NCI-H128 (cell line): ENCODE measurements at regions not wholly inside any gene's neighbourhood (a gene's known extent, or its start where the extent isn't known, plus 50 kb on each side); places are given as distances from the start of the nearest gene placed in this dataset.
A peak's percentile ranks its signal among the peaks of the same experiment; 100 is the strongest.
"Not testable (repeated sequence)": the region's sequence is repeated elsewhere in the genome, so short reads cannot be mapped to it uniquely, and the experiment has no call there.

Experiments used
- DNase-seq: peaks from one replicate; lab custom pipeline; 2025; ENCODE audit not compliant: unreplicated experiment; lab: John Stamatoyannopoulos, UW

DNA sequence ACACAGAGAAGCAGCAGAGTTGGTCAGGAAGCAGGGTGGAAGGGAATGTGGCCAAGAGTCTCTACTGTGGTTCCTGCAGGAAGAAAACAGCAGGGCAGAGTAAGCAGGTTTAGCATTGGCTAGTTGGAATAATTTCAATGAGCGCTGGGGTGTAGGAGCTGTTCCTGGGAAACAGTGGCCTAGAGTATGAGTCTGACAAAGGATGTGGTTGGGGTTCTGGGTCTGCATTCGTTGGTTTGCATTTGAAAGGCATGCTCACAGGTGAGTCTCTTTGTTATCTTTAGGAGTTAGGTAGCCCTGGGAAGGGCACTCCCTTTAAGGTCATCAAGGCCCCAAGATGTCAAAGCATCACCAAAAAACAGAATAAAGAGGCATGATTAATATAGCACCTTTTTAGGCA, 911.6 kb upstream of the SLC35B3 start:
- no peak for DNase-seq

DNA sequence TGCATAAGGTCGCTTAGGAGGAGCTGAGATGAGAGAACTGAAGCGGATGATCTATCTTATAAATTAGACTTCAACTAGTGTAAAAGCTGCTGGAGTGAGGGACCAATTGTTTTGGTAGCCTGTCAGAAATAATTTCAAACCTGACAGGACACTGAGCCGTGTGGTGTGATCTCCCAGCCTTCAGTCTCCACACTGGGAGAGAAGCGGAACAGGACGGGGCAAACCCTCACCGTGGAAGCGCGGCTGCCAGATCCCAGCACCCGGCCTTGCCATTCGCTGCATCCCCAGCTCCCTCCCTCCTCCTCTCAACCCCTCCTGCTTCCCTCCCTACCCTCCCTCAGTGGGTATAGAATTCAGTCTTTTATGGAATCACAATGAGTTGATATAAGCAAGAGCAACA, 900.1 kb upstream of the SLC35B3 start:
- no peak for DNase-seq

GRCh38 chr6:9334979-9335378, 899.6 kb upstream of the SLC35B3 start:
- DNase-seq = no peak

DNA sequence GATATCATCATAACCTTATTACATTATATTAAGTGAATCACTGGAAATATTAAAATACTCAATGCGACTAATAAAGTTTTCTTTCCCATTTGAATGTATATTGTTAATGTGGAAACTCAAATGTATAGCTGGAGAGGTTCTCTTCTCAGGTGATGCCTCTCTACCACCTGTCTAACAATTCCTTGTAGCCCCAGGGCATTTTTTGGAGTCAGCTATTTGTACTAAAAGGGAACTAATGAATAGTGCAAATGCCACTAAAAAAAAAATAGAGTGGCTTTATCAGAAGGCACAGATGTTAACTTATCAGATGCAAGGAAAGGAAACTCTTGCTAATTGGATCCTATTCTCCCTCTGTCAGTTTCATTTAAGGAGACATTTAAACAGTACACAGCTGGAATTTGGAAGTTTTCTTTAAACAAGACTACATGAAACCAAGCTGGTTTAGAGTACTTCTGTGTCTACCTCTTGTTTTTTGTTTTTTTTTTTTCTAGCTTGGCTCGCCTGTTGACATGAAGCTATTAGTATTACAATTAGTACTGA, 897.0 kb upstream of the SLC35B3 start:
- no peak for DNase-seq

DNA sequence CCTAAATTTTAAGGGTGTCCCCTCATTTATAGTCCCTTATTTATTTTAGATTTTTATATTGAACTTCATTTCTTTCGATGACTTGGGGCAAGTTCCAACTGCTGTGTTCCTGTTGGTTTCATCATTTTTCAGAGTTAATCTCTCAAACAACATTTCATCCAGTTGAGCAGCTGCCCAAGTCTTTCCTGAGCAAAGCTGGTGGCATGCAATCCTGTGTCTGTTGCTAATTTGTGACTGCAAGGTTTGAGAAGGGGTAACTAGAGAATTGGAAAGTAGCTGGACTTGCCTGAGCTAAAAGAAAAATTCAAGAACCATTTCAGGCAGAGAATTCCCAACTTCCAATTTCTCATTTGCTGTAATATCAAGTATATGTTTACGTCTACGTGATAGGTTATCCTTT, 881.5 kb upstream of the SLC35B3 start:
- DNase-seq = no peak

GRCh38 chr6:9315966-9316650, 880.8 kb upstream of the SLC35B3 start:
- no peak for DNase-seq

GRCh38 chr6:9308284-9308683, 872.9 kb upstream of the SLC35B3 start:
- DNase-seq = no peak

DNA sequence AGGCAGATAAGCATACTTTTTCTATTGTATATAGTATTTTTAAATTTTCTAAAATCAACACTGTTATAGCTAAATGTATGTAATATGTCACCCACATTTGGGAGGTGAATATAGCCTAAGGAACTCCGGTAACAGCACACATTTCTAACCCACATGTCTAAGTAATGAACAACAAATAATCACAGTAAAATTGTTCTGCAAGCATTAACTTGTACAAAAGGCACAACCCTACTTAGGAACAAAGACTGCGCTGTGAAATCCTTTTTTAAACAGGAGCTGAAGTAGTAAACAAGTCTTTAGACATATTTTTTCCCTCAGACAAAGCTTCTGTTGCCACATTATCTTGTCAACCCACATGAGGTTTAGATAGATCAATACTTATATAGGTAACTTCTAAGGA, 872.4 kb upstream of the SLC35B3 start:
- no peak for DNase-seq

DNA sequence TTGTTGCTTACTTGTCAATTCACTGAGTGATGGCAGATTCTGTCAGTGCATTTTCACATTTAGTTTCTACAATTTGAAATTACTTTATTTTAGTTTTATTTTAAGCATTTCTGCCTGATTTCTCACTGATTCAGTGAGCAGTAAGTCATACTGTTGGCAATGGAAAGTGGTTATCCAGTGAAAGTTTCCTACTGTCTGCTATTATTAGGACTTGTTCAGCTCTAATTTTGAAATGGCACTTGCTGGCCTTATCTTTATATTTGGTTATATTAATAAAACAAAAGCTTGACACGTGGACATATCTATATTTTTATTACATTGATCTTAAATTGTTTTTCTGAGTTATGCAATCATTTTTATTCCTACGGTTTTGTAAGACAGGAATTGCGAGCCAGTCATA, 871.8 kb upstream of the SLC35B3 start:
- no peak for DNase-seq

DNA sequence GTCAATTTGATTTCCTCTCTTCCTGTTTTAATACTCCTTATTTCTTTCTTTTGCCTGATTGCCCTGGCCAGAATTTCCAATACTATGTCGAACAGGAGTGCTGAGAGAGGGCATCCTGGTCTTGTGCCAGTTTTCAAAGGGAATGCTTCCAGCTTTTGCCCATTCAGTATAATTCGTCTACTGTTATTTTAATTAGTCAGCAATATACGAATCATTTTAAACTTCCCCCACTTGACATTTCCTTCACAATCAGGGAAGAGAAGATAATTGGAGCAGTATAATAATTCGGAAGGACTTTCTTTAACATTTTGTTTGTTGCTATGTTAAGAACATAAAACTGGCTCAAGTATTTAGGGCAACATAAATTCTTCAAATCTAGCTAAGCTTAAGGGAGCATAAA, 860.3 kb upstream of the SLC35B3 start:
- DNase-seq = no peak

- no peak for DNase-seq
Measured at GRCh38 chr6:9292975-9293374, 857.6 kb upstream of the SLC35B3 start.

DNA sequence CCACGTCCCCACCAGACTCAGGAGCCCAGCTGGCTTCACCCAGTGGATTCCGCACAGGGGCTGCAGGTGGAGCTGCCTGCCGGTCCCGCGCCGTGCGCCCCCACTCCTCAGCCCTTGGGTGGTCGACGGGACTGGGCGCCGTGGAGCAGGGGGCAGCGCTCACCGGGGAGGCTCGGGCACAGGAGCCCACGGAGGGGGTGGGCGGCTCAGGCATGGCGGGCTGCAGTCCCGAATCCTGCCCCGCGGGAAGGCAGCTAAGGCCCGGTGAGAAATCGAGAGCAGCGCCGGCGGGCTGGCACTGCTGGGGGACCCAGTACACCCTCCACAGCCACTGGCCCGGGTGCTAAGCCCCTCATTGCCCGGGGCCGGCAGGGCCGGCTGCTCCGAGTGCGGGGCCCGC, 855.0 kb upstream of the SLC35B3 start:
- DNase-seq = not testable (repeated sequence)

DNA sequence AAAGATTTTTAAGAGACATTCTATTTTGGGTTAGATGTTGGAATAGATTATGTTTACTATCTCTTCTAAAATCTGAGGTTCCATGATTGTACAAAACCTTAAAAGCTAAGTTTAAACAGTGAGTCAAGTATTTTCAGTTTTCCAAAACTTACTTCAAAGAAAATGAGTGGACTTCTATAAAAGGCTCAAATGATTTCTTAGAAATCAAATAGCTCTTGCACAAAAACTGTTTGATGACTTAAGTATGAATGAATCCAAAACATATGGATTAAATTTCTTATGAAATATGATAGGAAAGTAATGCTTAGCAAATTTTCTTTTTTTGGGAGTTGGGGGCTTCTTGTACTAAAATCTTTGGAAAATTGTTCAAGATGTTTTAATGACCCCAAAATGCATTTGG, 837.3 kb upstream of the SLC35B3 start:
- no peak for DNase-seq

DNA sequence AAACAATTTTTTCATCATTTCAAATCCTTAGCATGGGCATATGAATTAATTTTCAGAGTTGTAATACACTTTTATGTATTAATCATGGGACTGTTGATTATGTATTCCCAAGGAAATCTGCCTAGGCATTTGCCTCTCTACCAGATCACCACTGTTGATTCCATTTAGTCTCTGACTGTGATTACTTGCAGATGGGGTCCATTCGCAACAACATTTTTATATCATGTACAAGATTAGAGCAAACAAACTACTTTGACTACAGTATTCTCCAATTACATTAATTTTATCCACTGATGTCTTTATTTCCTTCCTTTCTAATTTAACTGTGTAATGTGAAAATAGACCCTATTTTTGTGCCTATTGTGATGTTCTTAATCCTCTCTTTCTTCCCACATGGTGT, 831.4 kb upstream of the SLC35B3 start:
- DNase-seq = no peak

- DNase-seq = no peak
Measured at GRCh38 chr6:9257215-9257614, 821.9 kb upstream of the SLC35B3 start.

DNA sequence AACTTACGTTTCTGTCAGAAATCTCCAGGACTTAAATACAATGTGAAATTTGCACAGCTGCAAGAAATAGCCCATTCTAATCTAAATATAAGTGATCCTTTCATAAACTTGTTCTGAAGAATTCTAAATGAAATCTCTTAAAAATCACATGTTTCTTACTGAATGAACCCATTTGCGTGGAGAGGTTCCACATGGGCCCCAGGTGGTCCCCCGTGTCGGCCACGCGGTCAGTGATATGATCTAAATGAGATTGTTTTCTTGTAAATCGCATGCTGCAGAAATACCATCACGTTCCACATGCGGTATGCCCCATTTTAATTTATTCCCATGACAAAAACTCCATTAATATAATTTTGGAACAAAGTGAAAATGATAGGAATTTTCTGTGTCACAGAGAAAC, 818.9 kb upstream of the SLC35B3 start:
- DNase-seq = no peak

- no peak for DNase-seq
Measured at GRCh38 chr6:9252799-9253198, 817.5 kb upstream of the SLC35B3 start.

GRCh38 chr6:9250852-9251251, 815.5 kb upstream of the SLC35B3 start:
- DNase-seq = peak; percentile 61

- no peak for DNase-seq
Measured at GRCh38 chr6:9248133-9248532, 812.8 kb upstream of the SLC35B3 start.

DNA sequence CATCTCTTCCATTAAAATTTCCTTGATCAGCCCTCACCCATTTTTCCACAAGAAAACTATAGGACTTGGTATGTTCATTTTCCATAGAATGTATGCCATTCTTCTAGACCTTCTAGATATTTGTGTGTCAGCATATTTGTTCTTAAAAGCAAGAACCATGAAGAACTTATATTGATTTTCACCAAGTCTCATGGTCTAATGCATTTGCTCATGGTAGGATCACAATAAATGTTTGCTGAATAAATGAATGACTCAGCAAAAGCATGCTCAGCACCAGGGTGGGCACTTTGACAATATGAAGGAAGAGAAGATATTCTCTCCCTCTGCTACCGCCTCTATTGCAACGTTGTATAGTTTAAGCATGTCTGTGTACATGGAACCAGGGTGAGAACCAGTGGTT, 805.5 kb upstream of the SLC35B3 start:
- DNase-seq = no peak

DNA sequence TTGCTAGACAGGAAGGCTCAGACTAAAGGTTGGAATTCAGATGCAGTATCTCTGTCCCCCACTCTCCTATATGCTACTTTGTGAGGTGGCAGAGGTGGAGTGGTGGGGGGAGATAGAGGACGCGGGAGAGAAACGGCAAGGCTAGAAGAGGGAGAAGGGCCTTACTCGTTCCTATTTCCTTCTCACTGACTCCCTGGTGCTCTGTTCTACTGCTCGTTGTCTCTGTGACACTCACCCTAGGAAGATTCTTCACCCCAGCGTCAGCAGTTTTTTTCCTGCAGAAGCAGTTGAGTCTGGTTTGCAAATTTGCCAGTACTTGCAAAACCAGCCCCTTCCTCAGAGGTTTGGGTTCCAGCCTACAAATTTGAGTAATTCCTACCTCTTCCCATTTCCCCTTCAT, 801.1 kb upstream of the SLC35B3 start:
- no peak for DNase-seq

- no peak for DNase-seq
Measured at GRCh38 chr6:9233686-9234085, 798.3 kb upstream of the SLC35B3 start.

GRCh38 chr6:9233226-9233625, 797.9 kb upstream of the SLC35B3 start:
- no peak for DNase-seq
